Pancreas (tissue), 10 donors: ENCODE measurements at regions not wholly inside any gene's neighbourhood (a gene's known extent, or its start where the extent isn't known, plus 50 kb on each side); places are given as distances from the start of the nearest gene placed in this dataset.

Experiments
- ATAC-seq, 4 donors: fragments of 200-7000 bp; cut with Tn5 transposase; one replicate each; pipeline versions ENCODE4 v1.8.0 to v1.9.1; 2020; ENCODE audit warnings: mild to moderate bottlenecking in 4 of 4, moderate library complexity in 4 of 4
- DNase-seq, 6 donors: peaks; one replicate each; pipeline ENCODE4 v3.0.0-alpha.2; 2020
- FAIRE-seq: peaks from 2 replicates; lab custom pipeline; 2012; peaks lifted over from hg19 to GRCh38; lab: Jason Lieb, UNC
- H3K27ac ChIP-seq, 4 donors: fragments of 200-600 bp; sonication (generic); 1 replicate in 3 of 4; 2 replicates in 1 of 4; pipeline versions ENCODE4 v1.5.0 to v1.8.0; 2020
- H3K27me3 ChIP-seq, 4 donors: fragments of 200-600 bp; one replicate each; pipeline ENCODE4 v1.8.0; 2021
- H3K36me3 ChIP-seq, 3 donors: fragments of 200-600 bp; sonication (generic) in 1 of 3; one replicate each; pipeline versions ENCODE4 v1.5.0 to v1.8.0; 2020 to 2021
- H3K4me1 ChIP-seq, 3 donors: fragments of 200-600 bp; one replicate each; pipeline ENCODE4 v1.8.0; 2021
- H3K4me3 ChIP-seq, 4 donors: fragments of 200-600 bp; sonication (generic) in 2 of 4; one replicate each; pipeline versions ENCODE4 v1.5.0 to v1.8.0; 2020 to 2021
- H3K9me3 ChIP-seq, 4 donors: fragments of 200-600 bp; one replicate each; pipeline ENCODE4 v1.8.0; 2021
- WGBS, 2 donors: extraction: QIAGEN DNeasy Blood & Tissue Kit; methylation state at CpG; one replicate each; pipeline ENCODE4 v1.1.7; 2013; 5-methylcytosine and 5-hydroxymethylcytosine counted together
- intact Hi-C, 3 donors: fragments of 100-400 bp; cut with DNase I; formaldehyde crosslinking; loops; one replicate each; pipeline versions ENCODE4 v1.11.1 to v1.14.2; 2022
- TF ChIP-seq, protein P1 (sequence below), 4 donors: fragments of 200-600 bp; sonication (generic) in 3 of 4; IDR thresholded peaks; one replicate each; pipeline versions ENCODE4 v1.5.0 to v1.8.0; 2021; ENCODE audit warnings: antibody characterized with exemption in 4 of 4
- donor health status: healthy with polysubstance abuse.
- donor health status: DM: no; HTN: no; CAD: no; lungs with moderate emphysema.
- donor health status: DM: no; HTN: no; CAD: no.
- donor health status: control.
- donor health status: control.
- donor health status: Bipolar disorder and iron deficiency.
- donor health status: DM: yes; HTN: yes; CAD: no.
- donor health status: DM: no; HTN: no; CAD: no.
- donor health status: DM: no; HTN: no; CAD: no.
- donor health status: DM: yes; HTN: yes; CAD: no.

DNA sequence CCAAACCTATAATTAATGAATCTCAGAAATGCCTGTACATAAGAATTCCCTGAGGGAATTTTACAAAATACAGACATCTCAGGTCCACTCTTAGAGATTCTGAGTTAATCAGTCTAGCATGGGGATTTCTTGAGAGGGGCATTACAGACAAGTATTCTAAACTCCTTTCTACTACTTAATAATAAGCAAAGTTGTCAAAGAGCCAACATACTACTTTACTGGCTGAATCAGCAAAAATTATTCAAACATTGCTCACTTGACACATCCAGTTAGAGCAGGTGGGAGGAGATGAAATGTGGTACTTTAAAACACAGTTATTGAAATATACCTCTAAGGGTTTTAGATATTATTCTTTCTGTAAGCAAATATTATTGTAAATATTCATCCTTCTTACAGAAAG is 1164.7 kb downstream of the CDY2B start:
- FAIRE-seq, result no peak
- no peak for DNase-seq
- H3K27ac ChIP-seq, result no peak overlapping the region
- H3K4me3 ChIP-seq, result no peak overlapping the region
- no peaks in the 10 kb centered on the region for H3K4me1 ChIP-seq
- no peaks in the 10 kb centered on the region for H3K36me3 ChIP-seq
- intact Hi-C loops, result no loop called here
- no peak for ATAC-seq
- no peaks in the 10 kb centered on the region for H3K9me3 ChIP-seq
- TF ChIP-seq, protein P1, sequence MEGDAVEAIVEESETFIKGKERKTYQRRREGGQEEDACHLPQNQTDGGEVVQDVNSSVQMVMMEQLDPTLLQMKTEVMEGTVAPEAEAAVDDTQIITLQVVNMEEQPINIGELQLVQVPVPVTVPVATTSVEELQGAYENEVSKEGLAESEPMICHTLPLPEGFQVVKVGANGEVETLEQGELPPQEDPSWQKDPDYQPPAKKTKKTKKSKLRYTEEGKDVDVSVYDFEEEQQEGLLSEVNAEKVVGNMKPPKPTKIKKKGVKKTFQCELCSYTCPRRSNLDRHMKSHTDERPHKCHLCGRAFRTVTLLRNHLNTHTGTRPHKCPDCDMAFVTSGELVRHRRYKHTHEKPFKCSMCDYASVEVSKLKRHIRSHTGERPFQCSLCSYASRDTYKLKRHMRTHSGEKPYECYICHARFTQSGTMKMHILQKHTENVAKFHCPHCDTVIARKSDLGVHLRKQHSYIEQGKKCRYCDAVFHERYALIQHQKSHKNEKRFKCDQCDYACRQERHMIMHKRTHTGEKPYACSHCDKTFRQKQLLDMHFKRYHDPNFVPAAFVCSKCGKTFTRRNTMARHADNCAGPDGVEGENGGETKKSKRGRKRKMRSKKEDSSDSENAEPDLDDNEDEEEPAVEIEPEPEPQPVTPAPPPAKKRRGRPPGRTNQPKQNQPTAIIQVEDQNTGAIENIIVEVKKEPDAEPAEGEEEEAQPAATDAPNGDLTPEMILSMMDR (IDR thresholded peaks at IDR 0.05), result no peak
- no peaks in the 10 kb centered on the region for H3K27me3 ChIP-seq

DNA sequence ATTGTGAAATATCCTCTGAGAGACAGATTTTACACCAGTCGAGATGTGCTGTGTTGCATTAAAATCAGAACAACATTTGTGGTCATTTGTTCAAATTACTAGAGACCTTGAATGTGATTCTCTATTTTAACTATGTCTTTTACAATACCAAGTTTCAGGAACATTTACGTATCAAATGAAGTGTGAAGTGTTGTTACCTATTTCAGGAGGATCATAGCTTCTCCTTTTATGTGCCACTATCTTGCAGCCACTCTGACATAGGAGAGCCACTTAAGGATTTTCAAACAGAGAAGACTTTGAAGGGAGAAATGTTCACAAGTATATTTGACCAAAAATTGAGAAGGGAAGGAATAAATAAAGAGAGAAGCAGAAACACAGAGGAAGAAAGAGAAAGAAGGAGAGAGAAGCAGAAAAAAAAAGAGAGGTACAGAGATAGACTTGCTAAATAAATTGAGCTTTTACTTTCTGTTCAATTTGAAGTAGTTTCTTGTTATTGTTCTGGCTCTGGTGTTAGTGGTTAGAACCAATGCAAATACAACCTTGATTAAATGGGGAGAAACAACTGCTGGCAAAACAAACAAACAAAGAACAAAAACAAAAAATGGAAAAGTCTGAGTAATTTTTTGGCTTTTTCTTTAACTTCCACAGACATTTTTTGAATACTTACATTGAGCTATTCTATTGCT is 1206.8 kb downstream of the CDY2B start:
- no peak overlapping the region for H3K27ac ChIP-seq
- no peaks in the 10 kb centered on the region for H3K27me3 ChIP-seq
- H3K4me1 ChIP-seq, result no peaks in the 10 kb centered on the region
- TF ChIP-seq, protein P1 (IDR thresholded peaks at IDR 0.05), result no peak
- DNase-seq (no peak), ATAC-seq (no peak), FAIRE-seq (no peak)
- 37% methylated on average over 2 of the region's 2 CpGs; no CpG with 5 or more reads in 1 of the 2 donors for WGBS, 2 donors
- H3K36me3 ChIP-seq, result no peaks in the 10 kb centered on the region
- no peak overlapping the region for H3K4me3 ChIP-seq
- H3K9me3 ChIP-seq, result no peaks in the 10 kb centered on the region
- intact Hi-C loops, result no loop called here

DNA sequence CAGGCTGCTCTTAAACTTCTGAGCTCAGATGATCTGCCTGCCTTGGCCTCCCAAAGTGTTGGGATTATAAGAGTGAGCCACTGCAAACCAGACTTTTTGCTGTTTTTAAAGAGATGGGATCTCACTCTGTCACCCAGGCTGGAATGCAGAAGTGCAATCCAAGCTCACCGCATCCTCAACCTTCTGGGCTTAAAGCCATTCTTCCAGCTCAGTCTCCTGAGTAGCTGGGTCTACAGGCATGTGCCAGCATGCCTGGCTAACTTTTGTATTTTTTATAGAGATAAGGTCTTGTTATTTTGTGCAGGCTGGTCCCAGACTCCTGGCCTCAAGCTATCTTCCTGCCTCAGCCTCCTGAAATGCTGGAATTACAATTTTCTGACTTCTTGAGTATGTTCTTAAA is 1211.6 kb downstream of the CDY2B start:
- TF ChIP-seq, protein P1 (IDR thresholded peaks at IDR 0.05), result no peak
- WGBS, 2 donors, result 89% methylated on average over 1 of the region's 1 CpG; no CpG with 5 or more reads in 1 of the 2 donors
- Histone ChIP-seq H3K27ac (no peak overlapping the region), H3K9me3 (no peaks in the 10 kb centered on the region), H3K36me3 (no peaks in the 10 kb centered on the region), H3K27me3 (no peaks in the 10 kb centered on the region), H3K4me3 (no peak overlapping the region), H3K4me1 (no peaks in the 10 kb centered on the region)
- ATAC-seq (no peak), DNase-seq (no peak), FAIRE-seq (no peak)
- intact Hi-C loops, result no loop called here

DNA sequence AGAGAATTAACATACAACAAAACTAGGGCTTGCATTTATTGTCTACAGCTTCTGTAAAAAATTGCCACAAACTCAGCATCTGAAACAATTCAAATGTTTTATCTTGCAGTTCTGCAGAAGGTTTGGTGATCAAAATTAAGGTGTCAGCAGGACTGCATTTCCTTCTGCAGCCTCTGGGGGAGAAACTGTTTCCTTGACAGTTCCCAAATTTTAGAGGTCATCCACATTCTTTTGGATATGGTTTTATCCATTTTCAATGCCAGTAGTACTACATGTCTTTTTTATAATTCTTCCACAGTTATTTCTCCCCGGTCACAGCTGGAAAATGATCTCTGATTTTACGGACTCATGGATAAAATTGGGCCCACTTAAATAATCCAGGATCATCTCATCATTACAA is 1217.3 kb downstream of the CDY2B start:
- no peaks in the 10 kb centered on the region for H3K27me3 ChIP-seq
- no peak overlapping the region for H3K4me3 ChIP-seq
- DNase-seq (no peak), ATAC-seq (no peak), FAIRE-seq (no peak)
- intact Hi-C loops, result no loop called here
- WGBS, 2 donors, result 50% methylated on average over 2 of the region's 2 CpGs; no CpG with 5 or more reads in 1 of the 2 donors
- no peaks in the 10 kb centered on the region for H3K4me1 ChIP-seq
- H3K27ac ChIP-seq, result no peak overlapping the region
- H3K9me3 ChIP-seq, result no peaks in the 10 kb centered on the region
- H3K36me3 ChIP-seq, result no peaks in the 10 kb centered on the region
- TF ChIP-seq, protein P1 (IDR thresholded peaks at IDR 0.05), result no peak

DNA sequence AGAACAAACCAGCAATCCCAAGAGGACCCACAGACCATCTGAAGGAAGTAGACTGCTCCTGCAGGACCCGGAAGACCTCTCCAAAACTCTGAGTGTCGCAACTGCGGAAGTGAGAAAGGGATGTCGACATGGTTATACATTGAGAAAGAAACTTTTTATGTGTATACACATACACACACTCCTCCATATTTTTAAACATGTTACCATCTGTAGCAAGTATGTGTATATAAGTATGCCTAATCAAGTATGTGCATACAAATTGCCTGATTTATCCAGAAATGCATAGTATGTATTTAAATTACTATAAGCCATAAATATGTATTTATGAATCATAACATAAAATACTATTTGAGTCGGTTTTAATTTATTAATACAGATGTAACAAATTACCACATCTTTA is 1220.7 kb downstream of the CDY2B start:
- H3K36me3 ChIP-seq, result no peaks in the 10 kb centered on the region
- ATAC-seq (no peak), DNase-seq (no peak), FAIRE-seq (no peak)
- TF ChIP-seq, protein P1 (IDR thresholded peaks at IDR 0.05), result no peak
- no peaks in the 10 kb centered on the region for H3K4me1 ChIP-seq
- H3K27ac ChIP-seq, result no peak overlapping the region
- intact Hi-C loops, result no loop called here
- no peaks in the 10 kb centered on the region for H3K27me3 ChIP-seq
- WGBS, 2 donors, result 65% methylated on average over 5 of the region's 5 CpGs; no CpG with 5 or more reads in 1 of the 2 donors
- no peaks in the 10 kb centered on the region for H3K9me3 ChIP-seq
- no peak overlapping the region for H3K4me3 ChIP-seq
